Ovary (tissue), 7 donors: ENCODE measurements at regions not wholly inside any gene's neighbourhood (a gene's known extent, or its start where the extent isn't known, plus 50 kb on each side); places are given as distances from the start of the nearest gene placed in this dataset.

Experiments
- DNase-seq, 5 donors: peaks; one replicate each; pipeline ENCODE4 v3.0.0-alpha.2; 2019 to 2020
- H3K27ac ChIP-seq, 2 donors: fragments of 200-600 bp; one replicate each; pipeline versions ENCODE4 v1.5.1 to v1.8.0; 2019 to 2022
- H3K27me3 ChIP-seq: fragments of 200-600 bp; one replicate; pipeline ENCODE4 v1.8.0; 2022
- H3K36me3 ChIP-seq: fragments of 200-600 bp; sonication (generic); one replicate; pipeline ENCODE4 v1.5.1; 2019
- H3K4me1 ChIP-seq: one replicate; pipeline ENCODE4 v1.8.1; 2013; ENCODE audit warnings: mild to moderate bottlenecking, moderate library complexity; ENCODE audit not compliant: insufficient read depth
- H3K4me3 ChIP-seq: fragments of 200-600 bp; sonication (generic); one replicate; pipeline ENCODE4 v1.5.1; 2017
- H3K9me3 ChIP-seq, 2 donors: fragments of 200-600 bp in 1 of 2; sonication (generic) in 1 of 2; one replicate each; pipeline versions ENCODE4 v1.5.1 to v1.8.1; 2013 to 2019; ENCODE audit warnings: mild to moderate bottlenecking in 1 of 2, moderate library complexity in 1 of 2
- EP300 ChIP-seq: sonication (generic); formaldehyde crosslinking; IDR thresholded peaks from one replicate; pipeline ENCODE4 v1.6.1; 2017; ENCODE audit warnings: antibody characterized with exemption
- POLR2A ChIP-seq: fragments of 450-650 bp; IDR thresholded peaks from one replicate; pipeline ENCODE4 v1.6.1; 2017; ENCODE audit warnings: antibody characterized with exemption, mild to moderate bottlenecking, moderate library complexity
- WGBS, 3 donors: extraction: QIAGEN DNeasy Blood & Tissue Kit in 1 of 3; methylation state at CpG; one replicate each; pipeline versions ENCODE4 v1.1.5 to v1.1.7; 2013 to 2017; 5-methylcytosine and 5-hydroxymethylcytosine counted together
- intact Hi-C, 4 donors: fragments of 100-400 bp; cut with DNase I; formaldehyde crosslinking; loops; one replicate each; pipeline versions ENCODE4 v1.11.0 to v1.15.1; 2022 to 2023
- TF ChIP-seq, protein P1 (sequence below), 3 donors: fragments of 450-650 bp in 2 of 3; fragments of 200-600 bp in 1 of 3; IDR thresholded peaks; one replicate each; pipeline versions ENCODE4 v1.5.1 to v1.8.0; 2016 to 2022; ENCODE audit warnings: antibody characterized with exemption in 3 of 3, mild to moderate bottlenecking in 1 of 3
- donor health status: DM: no; HTN: no; CAD: no; lungs with moderate emphysema.
- donor health status: DM: no; HTN: no; CAD: no.
- donor health status: Bipolar disorder and iron deficiency.
- donor health status: DM: no; HTN: no; CAD: no.
- donor health status: DM: yes; HTN: yes; CAD: no.

DNA sequence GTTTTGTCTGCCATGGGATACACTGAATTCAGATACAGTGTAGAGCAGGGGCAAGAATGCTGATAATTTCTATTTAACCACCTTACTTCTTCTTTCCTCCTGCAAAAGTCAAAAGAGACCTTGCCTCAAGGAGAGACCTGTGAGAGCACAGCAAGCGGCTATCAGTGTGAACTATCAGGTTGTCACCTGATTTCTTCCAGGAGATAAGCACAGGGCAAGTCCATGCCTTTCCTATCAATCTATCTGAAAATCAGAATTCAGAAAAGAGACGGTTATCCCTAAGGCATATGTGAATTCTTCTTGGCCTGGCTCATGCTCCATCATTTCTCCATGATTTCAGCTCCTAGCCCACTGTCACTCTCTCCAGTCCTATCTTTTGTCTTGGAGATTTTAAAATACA is 128.9 kb upstream of the CCND2 start:
- H3K27ac ChIP-seq: no peak overlapping the region
- no peaks in the 10 kb centered on the region for H3K36me3 ChIP-seq
- WGBS, 3 donors: 78 to 91% (median 79%) methylated on average over 2 of the region's 2 CpGs
- no peaks in the 10 kb centered on the region for H3K9me3 ChIP-seq
- intact Hi-C loops: no loop called here
- H3K4me3 ChIP-seq: no peak overlapping the region
- no peaks in the 10 kb centered on the region for H3K27me3 ChIP-seq
- TF ChIP-seq EP300: no peak
- no peak for TF ChIP-seq POLR2A
- TF ChIP-seq, protein P1, sequence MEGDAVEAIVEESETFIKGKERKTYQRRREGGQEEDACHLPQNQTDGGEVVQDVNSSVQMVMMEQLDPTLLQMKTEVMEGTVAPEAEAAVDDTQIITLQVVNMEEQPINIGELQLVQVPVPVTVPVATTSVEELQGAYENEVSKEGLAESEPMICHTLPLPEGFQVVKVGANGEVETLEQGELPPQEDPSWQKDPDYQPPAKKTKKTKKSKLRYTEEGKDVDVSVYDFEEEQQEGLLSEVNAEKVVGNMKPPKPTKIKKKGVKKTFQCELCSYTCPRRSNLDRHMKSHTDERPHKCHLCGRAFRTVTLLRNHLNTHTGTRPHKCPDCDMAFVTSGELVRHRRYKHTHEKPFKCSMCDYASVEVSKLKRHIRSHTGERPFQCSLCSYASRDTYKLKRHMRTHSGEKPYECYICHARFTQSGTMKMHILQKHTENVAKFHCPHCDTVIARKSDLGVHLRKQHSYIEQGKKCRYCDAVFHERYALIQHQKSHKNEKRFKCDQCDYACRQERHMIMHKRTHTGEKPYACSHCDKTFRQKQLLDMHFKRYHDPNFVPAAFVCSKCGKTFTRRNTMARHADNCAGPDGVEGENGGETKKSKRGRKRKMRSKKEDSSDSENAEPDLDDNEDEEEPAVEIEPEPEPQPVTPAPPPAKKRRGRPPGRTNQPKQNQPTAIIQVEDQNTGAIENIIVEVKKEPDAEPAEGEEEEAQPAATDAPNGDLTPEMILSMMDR (IDR thresholded peaks at IDR 0.05): no peak
- no peaks in the 10 kb centered on the region for H3K4me1 ChIP-seq
- no peak for DNase-seq

DNA sequence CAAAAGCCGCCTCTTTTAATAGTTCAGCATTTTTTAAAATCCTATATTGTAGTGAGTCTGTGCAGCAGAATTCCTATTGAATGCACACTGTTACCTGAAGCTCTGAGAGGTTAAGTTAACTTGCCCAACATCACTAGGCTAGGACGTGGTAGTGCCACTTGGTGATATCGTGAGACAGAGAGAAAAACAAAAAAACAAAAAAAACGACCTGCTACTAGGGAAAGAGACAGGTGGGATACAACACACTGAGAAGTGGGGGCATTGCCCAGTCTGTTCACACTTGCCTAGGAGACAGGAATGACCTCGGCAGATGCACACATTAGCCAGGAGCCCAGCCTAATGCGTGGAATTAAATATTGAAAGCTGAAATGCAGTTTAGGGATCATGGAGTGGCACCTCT is 129.7 kb upstream of the CCND2 start:
- Histone ChIP-seq H3K36me3 (no peaks in the 10 kb centered on the region), H3K9me3 (no peaks in the 10 kb centered on the region), H3K27me3 (no peaks in the 10 kb centered on the region), H3K4me3 (no peak overlapping the region), H3K4me1 (no peaks in the 10 kb centered on the region), H3K27ac (no peak overlapping the region)
- DNase-seq: no peak
- TF ChIP-seq, protein P1 (IDR thresholded peaks at IDR 0.05): no peak
- TF ChIP-seq POLR2A: no peak
- no peak for TF ChIP-seq EP300
- WGBS, 3 donors: 81 to 87% (median 82%) methylated on average over 6 of the region's 6 CpGs
- intact Hi-C loops: no loop called here

DNA sequence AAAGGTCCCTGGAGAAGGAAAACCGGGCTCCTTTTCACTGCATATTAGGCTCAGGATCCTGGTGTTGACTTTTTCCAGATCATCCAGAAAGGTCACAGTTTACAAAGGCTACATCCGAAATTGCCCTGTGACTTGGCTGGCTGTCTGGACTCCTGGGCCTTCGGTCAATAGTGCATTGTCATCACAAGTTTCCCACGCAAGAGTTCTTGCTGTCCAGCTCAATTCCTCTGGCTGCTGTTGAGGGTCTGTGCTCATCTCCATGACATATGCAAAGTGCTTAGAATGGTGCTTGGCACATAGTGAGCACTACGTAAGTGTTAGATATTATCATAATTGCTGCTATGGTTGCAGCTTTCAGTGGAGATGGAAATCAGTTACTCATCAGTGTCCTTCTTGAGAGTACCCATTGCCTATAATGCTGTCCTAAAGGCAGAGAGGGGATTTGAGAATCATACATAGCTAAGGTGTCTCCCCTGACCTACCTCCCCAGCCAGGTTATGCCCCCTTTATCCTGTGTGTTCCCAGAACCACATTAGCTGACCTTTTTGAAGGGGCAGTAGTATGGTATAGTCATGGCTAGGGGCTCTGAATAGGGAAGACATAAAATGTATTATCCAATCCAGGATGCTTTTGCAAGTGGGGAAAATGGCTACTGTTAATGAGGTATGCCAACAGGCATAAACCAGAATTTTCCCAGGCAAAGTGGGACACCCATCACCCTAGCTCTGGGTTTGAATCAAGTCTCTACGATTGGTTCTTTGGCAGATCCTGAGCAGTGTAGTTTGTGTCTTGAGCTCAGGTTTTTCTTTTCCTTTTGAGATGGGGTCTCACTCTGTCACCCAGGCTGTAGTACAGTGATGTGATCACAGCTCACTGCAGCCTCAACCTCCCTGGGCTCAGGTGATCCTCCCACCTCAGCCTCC is 132.0 kb upstream of the CCND2 start:
- no peak overlapping the region for H3K27ac ChIP-seq
- no peak for DNase-seq
- H3K4me3 ChIP-seq: no peak overlapping the region
- no peak for TF ChIP-seq POLR2A
- no peak for TF ChIP-seq EP300
- TF ChIP-seq, protein P1 (IDR thresholded peaks at IDR 0.05): no peak
- no peaks in the 10 kb centered on the region for H3K9me3 ChIP-seq
- H3K36me3 ChIP-seq: no peaks in the 10 kb centered on the region
- H3K27me3 ChIP-seq: no peaks in the 10 kb centered on the region
- H3K4me1 ChIP-seq: no peaks in the 10 kb centered on the region
- intact Hi-C loops: no loop called here
- WGBS, 3 donors: 72 to 81% (median 79%) methylated on average over 6 of the region's 6 CpGs

DNA sequence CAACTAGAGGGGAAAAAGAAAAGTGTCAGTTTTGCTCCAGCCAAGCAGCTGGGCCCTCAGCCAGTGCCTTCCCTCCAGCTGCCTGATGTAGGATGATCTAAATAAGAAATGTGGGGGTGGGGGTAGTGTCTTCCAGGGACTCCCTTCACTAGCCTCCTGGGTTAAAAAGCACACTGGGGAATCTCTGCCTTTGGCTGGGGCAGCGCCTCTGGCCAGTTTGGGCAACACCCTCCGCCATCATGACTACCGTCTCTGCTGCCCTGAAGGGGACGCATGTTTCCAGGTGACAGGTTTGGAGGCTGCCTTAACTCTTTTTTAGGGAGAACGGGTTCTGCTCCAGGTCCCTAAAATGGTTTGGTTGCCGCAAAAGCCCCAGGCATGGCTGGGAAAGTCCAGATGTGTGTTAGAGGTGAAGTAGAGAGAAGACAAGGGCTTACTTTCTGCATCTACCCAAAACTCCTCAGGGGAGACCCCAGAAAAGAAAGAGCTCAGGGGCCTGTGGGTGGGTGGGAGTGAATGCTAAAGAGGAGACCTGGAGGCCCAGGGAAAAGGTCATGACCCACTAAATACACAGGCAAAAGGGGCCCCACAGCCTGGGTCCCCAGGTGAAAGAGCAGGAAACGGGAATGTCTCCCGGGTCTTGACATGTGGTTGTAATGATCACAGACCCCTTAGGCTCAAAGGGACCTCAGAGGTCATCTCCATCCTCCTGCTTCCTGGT is 132.8 kb upstream of the CCND2 start:
- H3K36me3 ChIP-seq: no peaks in the 10 kb centered on the region
- no peaks in the 10 kb centered on the region for H3K4me1 ChIP-seq
- H3K27me3 ChIP-seq: no peaks in the 10 kb centered on the region
- no peak overlapping the region for H3K4me3 ChIP-seq
- intact Hi-C loops: no loop called here
- no peak for TF ChIP-seq EP300
- no peak for TF ChIP-seq POLR2A
- TF ChIP-seq, protein P1 (IDR thresholded peaks at IDR 0.05): no peak
- no peak for DNase-seq
- H3K9me3 ChIP-seq: no peaks in the 10 kb centered on the region
- H3K27ac ChIP-seq: no peak overlapping the region
- WGBS, 3 donors: 74 to 85% (median 79%) methylated on average over 8 of the region's 8 CpGs
